ENCODE measurements at regions not wholly inside any gene's neighbourhood (a gene's known extent, or its start where the extent isn't known, plus 50 kb on each side); places are given as distances from the start of the nearest gene placed in this dataset.

- Histone ChIP-seq H2BK5ac (ENCODE audit: low read depth, low read length) (no peak overlapping the region), H2AK5ac (ENCODE audit: low read depth, low read length) (no peak overlapping the region), H3K36me3 (ENCODE audit: control insufficient read depth in 2 of 4, insufficient read depth in 4 of 4, low read length in 3 of 4) (no peaks in the 10 kb centered on the region), H3K4me3 (ENCODE audit: extremely low read depth in 1 of 4, insufficient read depth in 2 of 4, low read depth in 3 of 4, low read length in 4 of 4) (no peak overlapping the region), H3K23ac (ENCODE audit: insufficient read length) (no peak overlapping the region), H3K4ac (replicated peaks; ENCODE audit: insufficient read length, low read depth, low read length) (no peak overlapping the region), H3K27me3 (replicated peaks in 1 of 4; ENCODE audit: control insufficient read depth in 3 of 4, extremely low read depth in 1 of 4, insufficient read depth in 3 of 4, low read length in 3 of 4) (no peaks in the 10 kb centered on the region), H3K79me2 (ENCODE audit: control insufficient read depth in 1 of 2, insufficient read depth in 2 of 2, low read length in 2 of 2) (no peaks in the 10 kb centered on the region), H3K14ac (ENCODE audit: insufficient read length) (no peak overlapping the region), H2BK120ac (replicated peaks; ENCODE audit: low read depth, low read length) (no peak overlapping the region), H3K4me2 (ENCODE audit: insufficient read depth in 1 of 2, low read depth in 2 of 2, low read length in 2 of 2) (no peak overlapping the region), H4K91ac (replicated peaks; ENCODE audit: insufficient read length, low read length) (no peak overlapping the region), H3K27ac (ENCODE audit: low read depth, low read length) (no peak overlapping the region), H3K9ac (replicated peaks in 1 of 4; ENCODE audit: extremely low read depth in 1 of 4, low read depth in 3 of 4, low read length in 3 of 4) (no peak overlapping the region), H2BK15ac (ENCODE audit: low read length) (no peak overlapping the region), H4K20me1 (replicated peaks in 1 of 2; ENCODE audit: control insufficient read depth in 1 of 2, insufficient read depth in 2 of 2, low read length in 2 of 2) (no peaks in the 10 kb centered on the region), H3K18ac (ENCODE audit: extremely low read depth, low read length) (no peak overlapping the region), H4K5ac (ENCODE audit: insufficient read length, low read depth, low read length) (no peak overlapping the region), H3K56ac (replicated peaks; ENCODE audit: insufficient read length, low read depth, low read length) (no peak overlapping the region), H2BK12ac (ENCODE audit: low read depth, low read length) (no peak overlapping the region), H4K8ac (ENCODE audit: extremely low read depth, insufficient read depth, low read length) (no peak overlapping the region), H3K4me1 (replicated peaks in 1 of 4; ENCODE audit: control insufficient read depth in 3 of 4, insufficient read depth in 4 of 4, low read length in 3 of 4) (no peaks in the 10 kb centered on the region; a peak in 1 of 7 replicates), H2BK20ac (ENCODE audit: low read length) (no peak overlapping the region), H3K9me3 (ENCODE audit: insufficient read depth in 2 of 2, low read depth in 1 of 2, low read length in 1 of 2) (no peaks in the 10 kb centered on the region), H3K23me2 (ENCODE audit: low read depth, low read length) (no peaks in the 10 kb centered on the region), H2AFZ (ENCODE audit: low read length) (no peak overlapping the region), H3K79me1 (ENCODE audit: low read depth, low read length) (no peaks in the 10 kb centered on the region)
- no peak for DNase-seq (ENCODE audit: low read depth in 1 of 2, low spot score in 2 of 2)
- FAIRE-seq = no peak
- ChIA-PET CTCF (ENCODE audit: partially characterized antibody) (no interaction called here), POLR2A (ENCODE audit: partially characterized antibody) (no interaction called here)
- TF ChIP-seq E2F6 (IDR thresholded peaks at IDR 0.05) (no peak), YY1 (IDR thresholded peaks at IDR 0.05; ENCODE audit: low read depth, low read length) (no peak), RFX5 (IDR thresholded peaks at IDR 0.05; ENCODE audit: borderline replicate concordance, low read depth, low read length) (no peak)
Observed at GRCh38 chr2:142574388-142574787, 303.1 kb upstream of the KYNU start.

All from H1 (cell line).